Calu3 (cell line): ENCODE measurements at regions not wholly inside any gene's neighbourhood (a gene's known extent, or its start where the extent isn't known, plus 50 kb on each side); places are given as distances from the start of the nearest gene placed in this dataset.

Source experiments
- BruUV-seq: library from RNA; stranded (reverse); fragments of 400-500 nt; replicated peaks from 2 replicates; lab custom pipeline; 2021; lab: Mats Ljungman, UMichigan
- CTCF ChIA-PET: fragments of 300-600 bp; sonication (Branson Sonifier 250); formaldehyde crosslinking; loops from one replicate; lab custom pipeline; 2022; ENCODE audit warnings: antibody characterized with exemption; lab: Charles Lee
- DNase-seq: peaks from one replicate; pipeline ENCODE4 v3.0.0; 2022
- H3K27ac Mint-ChIP-seq: one replicate; pipeline ENCODE4 v1.8.0; 2022; ENCODE audit warnings: mixed read lengths; ENCODE audit not compliant: unreplicated experiment
- H3K27me3 Mint-ChIP-seq: one replicate; pipeline ENCODE4 v1.8.0; 2022; ENCODE audit warnings: mixed read lengths; ENCODE audit not compliant: unreplicated experiment
- H3K36me3 Mint-ChIP-seq: one replicate; pipeline ENCODE4 v1.8.0; 2022; ENCODE audit warnings: mild to moderate bottlenecking, moderate library complexity, mixed read lengths; ENCODE audit not compliant: insufficient read depth, unreplicated experiment
- H3K4me1 Mint-ChIP-seq: one replicate; pipeline ENCODE4 v1.8.0; 2022; ENCODE audit warnings: mild to moderate bottlenecking, low read depth, mixed read lengths; ENCODE audit not compliant: unreplicated experiment
- H3K4me3 Mint-ChIP-seq: one replicate; pipeline ENCODE4 v1.8.0; 2022; ENCODE audit warnings: mild to moderate bottlenecking, low read depth, moderate library complexity, mixed read lengths; ENCODE audit not compliant: unreplicated experiment
- H3K9me3 Mint-ChIP-seq: one replicate; pipeline ENCODE4 v1.8.0; 2022; ENCODE audit warnings: low read depth, mixed read lengths; ENCODE audit not compliant: unreplicated experiment
- CTCF ChIP-seq: fragments of 200-600 bp; IDR thresholded peaks from one replicate; pipeline ENCODE4 v1.8.0; 2022; ENCODE audit warnings: antibody characterized with exemption; ENCODE audit not compliant: unreplicated experiment
- intact Hi-C: fragments of 100-400 bp; cut with micrococcal nuclease; formaldehyde crosslinking; loops from one replicate; pipeline ENCODE4 v1.10.0; 2022; ENCODE audit not compliant: unreplicated experiment

GRCh38 chr11:127966821-127967220 is 620.5 kb downstream of the ETS1 start:
- no peaks in the 10 kb centered on the region for H3K36me3 Mint-ChIP-seq
- CTCF ChIA-PET: no interaction called here
- no peak overlapping the region for H3K27ac Mint-ChIP-seq
- intact Hi-C loops: no loop called here
- no peak for DNase-seq
- H3K27me3 Mint-ChIP-seq: no peaks in the 10 kb centered on the region
- H3K4me3 Mint-ChIP-seq: no peak overlapping the region
- TF ChIP-seq CTCF: no peak
- no peaks in the 10 kb centered on the region for H3K9me3 Mint-ChIP-seq
- H3K4me1 Mint-ChIP-seq: no peaks in the 10 kb centered on the region
- BruUV-seq: no TSS peak

GRCh38 chr11:127965939-127966668 is 621.3 kb downstream of the ETS1 start:
- BruUV-seq: no TSS peak
- DNase-seq: no peak
- CTCF ChIA-PET: no interaction called here
- intact Hi-C loops: no loop called here
- no peak overlapping the region for H3K4me3 Mint-ChIP-seq
- TF ChIP-seq CTCF: no peak
- H3K36me3 Mint-ChIP-seq: no peaks in the 10 kb centered on the region
- H3K27me3 Mint-ChIP-seq: no peaks in the 10 kb centered on the region
- no peaks in the 10 kb centered on the region for H3K4me1 Mint-ChIP-seq
- H3K9me3 Mint-ChIP-seq: no peaks in the 10 kb centered on the region
- no peak overlapping the region for H3K27ac Mint-ChIP-seq

GRCh38 chr11:127962416-127962815 is 624.9 kb downstream of the ETS1 start:
- Mint-ChIP-seq H3K27ac (no peak overlapping the region), H3K27me3 (no peaks in the 10 kb centered on the region), H3K4me3 (no peak overlapping the region), H3K4me1 (no peaks in the 10 kb centered on the region), H3K9me3 (no peaks in the 10 kb centered on the region), H3K36me3 (no peaks in the 10 kb centered on the region)
- BruUV-seq: no TSS peak
- intact Hi-C loops: no loop called here
- no peak for DNase-seq
- TF ChIP-seq CTCF: no peak
- CTCF ChIA-PET: no interaction called here

GRCh38 chr11:127950162-127950561 is 637.2 kb downstream of the ETS1 start:
- Mint-ChIP-seq H3K9me3 (peaks cover 5% of the 10 kb centered on the region), H3K27ac (no peak overlapping the region), H3K27me3 (no peaks in the 10 kb centered on the region), H3K4me1 (no peaks in the 10 kb centered on the region), H3K4me3 (no peak overlapping the region), H3K36me3 (no peaks in the 10 kb centered on the region)
- intact Hi-C loops: no loop called here
- BruUV-seq: no TSS peak
- DNase-seq: no peak
- CTCF ChIA-PET: no interaction called here
- TF ChIP-seq CTCF: no peak
